H1 (cell line): ENCODE measurements at regions not wholly inside any gene's neighbourhood (a gene's known extent, or its start where the extent isn't known, plus 50 kb on each side); places are given as distances from the start of the nearest gene placed in this dataset.

Experiments used
- EP300 ChIP-seq, 2 experiments: IDR thresholded peaks; 1 replicate in 1 of 2; 2 replicates in 1 of 2; pipeline ENCODE4 v1.6.1; 2011 to 2012; ENCODE audit warnings: low read depth in 2 of 2, low read length in 2 of 2, mild to moderate bottlenecking in 2 of 2, borderline replicate concordance in 1 of 2, inconsistent platforms in 1 of 2, moderate library complexity in 1 of 2
- HDAC2 ChIP-seq, 2 experiments: fragments of 300-600 bp in 1 of 2; sonication (generic) in 1 of 2; IDR thresholded peaks; 2 replicates each; pipeline ENCODE4 v1.6.1; 2011 to 2012; ENCODE audit warnings: low read depth in 2 of 2, low read length in 2 of 2, mild to moderate bottlenecking in 2 of 2, moderate library complexity in 2 of 2, borderline replicate concordance in 1 of 2, inconsistent platforms in 1 of 2
- JUN ChIP-seq: IDR thresholded peaks from 2 replicates; pipeline ENCODE4 v1.6.1; 2011; ENCODE audit warnings: low read depth, mild to moderate bottlenecking, improper control_type of control experiment, low read length
- POLR2A ChIP-seq, 2 experiments: IDR thresholded peaks; 1 replicate in 1 of 2; 2 replicates in 1 of 2; pipeline ENCODE4 v1.6.1; 2011; ENCODE audit warnings: low read depth in 2 of 2, low read length in 2 of 2, mild to moderate bottlenecking in 2 of 2; ENCODE audit errors: control extremely low read depth in 1 of 2
- TAF1 ChIP-seq: IDR thresholded peaks from 2 replicates; pipeline ENCODE4 v1.6.1; 2011; ENCODE audit warnings: mild to moderate bottlenecking, low read depth, low read length
- TF ChIP-seq, protein P1 (sequence below), 3 experiments: IDR thresholded peaks; 1 replicate in 2 of 3; 2 replicates in 1 of 3; pipeline versions ENCODE4 v1.5.1 to v1.6.1; 2011; ENCODE audit warnings: low read length in 3 of 3, mild to moderate bottlenecking in 3 of 3, inconsistent platforms in 2 of 3, low read depth in 1 of 3, moderate library complexity in 1 of 3; ENCODE audit not compliant: insufficient read depth in 1 of 3; ENCODE audit errors: control extremely low read depth in 1 of 3
- TF ChIP-seq, protein P2 (sequence below): IDR thresholded peaks from 2 replicates; pipeline ENCODE4 v1.6.1; 2012; ENCODE audit warnings: inconsistent platforms

DNA sequence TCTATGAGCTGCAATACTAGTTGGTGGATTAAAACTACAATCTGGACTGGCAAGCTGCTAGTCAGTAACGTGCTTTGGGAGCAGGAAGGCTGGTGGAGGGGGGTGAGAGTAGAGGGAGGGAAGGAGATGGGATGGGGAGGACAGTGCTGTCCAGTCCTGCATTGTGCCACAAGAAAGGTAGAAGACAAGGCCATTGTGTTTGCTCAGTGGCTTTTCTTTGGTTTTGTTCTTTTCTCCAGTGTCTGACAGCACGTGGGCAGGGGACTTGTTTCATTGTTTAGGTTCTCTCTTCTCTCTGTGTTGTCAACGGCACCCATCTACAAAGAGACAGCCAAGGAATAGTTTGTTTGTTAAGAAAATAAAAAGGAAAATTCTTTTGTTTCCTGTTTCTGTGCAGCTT is 362.8 kb upstream of the PLXNA2 start:
- no peak for TF ChIP-seq HDAC2 (IDR thresholded peaks at IDR 0.05; ENCODE audit: borderline replicate concordance in 1 of 2, low read depth in 2 of 2, low read length in 2 of 2)
- no peak for TF ChIP-seq TAF1
- TF ChIP-seq, protein P1, sequence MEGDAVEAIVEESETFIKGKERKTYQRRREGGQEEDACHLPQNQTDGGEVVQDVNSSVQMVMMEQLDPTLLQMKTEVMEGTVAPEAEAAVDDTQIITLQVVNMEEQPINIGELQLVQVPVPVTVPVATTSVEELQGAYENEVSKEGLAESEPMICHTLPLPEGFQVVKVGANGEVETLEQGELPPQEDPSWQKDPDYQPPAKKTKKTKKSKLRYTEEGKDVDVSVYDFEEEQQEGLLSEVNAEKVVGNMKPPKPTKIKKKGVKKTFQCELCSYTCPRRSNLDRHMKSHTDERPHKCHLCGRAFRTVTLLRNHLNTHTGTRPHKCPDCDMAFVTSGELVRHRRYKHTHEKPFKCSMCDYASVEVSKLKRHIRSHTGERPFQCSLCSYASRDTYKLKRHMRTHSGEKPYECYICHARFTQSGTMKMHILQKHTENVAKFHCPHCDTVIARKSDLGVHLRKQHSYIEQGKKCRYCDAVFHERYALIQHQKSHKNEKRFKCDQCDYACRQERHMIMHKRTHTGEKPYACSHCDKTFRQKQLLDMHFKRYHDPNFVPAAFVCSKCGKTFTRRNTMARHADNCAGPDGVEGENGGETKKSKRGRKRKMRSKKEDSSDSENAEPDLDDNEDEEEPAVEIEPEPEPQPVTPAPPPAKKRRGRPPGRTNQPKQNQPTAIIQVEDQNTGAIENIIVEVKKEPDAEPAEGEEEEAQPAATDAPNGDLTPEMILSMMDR (IDR thresholded peaks at IDR 0.05; ENCODE audit: control extremely low read depth in 1 of 3, insufficient read depth in 1 of 3, low read depth in 1 of 3, low read length in 3 of 3) = no peak
- TF ChIP-seq JUN = no peak
- TF ChIP-seq, protein P2, sequence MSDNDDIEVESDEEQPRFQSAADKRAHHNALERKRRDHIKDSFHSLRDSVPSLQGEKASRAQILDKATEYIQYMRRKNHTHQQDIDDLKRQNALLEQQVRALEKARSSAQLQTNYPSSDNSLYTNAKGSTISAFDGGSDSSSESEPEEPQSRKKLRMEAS = no peak
- TF ChIP-seq EP300 (IDR thresholded peaks at IDR 0.05; ENCODE audit: borderline replicate concordance in 1 of 2, low read depth in 2 of 2, low read length in 2 of 2) = no peak
- TF ChIP-seq POLR2A (IDR thresholded peaks at IDR 0.05; ENCODE audit: control extremely low read depth in 1 of 2, low read depth in 2 of 2, low read length in 2 of 2) = no peak
